ENCODE measurements at regions not wholly inside any gene's neighbourhood (a gene's known extent, or its start where the extent isn't known, plus 50 kb on each side); places are given as distances from the start of the nearest gene placed in this dataset.
"Not testable (repeated sequence)": the region's sequence is repeated elsewhere in the genome, so short reads cannot be mapped to it uniquely, and the experiment has no call there.

DNA sequence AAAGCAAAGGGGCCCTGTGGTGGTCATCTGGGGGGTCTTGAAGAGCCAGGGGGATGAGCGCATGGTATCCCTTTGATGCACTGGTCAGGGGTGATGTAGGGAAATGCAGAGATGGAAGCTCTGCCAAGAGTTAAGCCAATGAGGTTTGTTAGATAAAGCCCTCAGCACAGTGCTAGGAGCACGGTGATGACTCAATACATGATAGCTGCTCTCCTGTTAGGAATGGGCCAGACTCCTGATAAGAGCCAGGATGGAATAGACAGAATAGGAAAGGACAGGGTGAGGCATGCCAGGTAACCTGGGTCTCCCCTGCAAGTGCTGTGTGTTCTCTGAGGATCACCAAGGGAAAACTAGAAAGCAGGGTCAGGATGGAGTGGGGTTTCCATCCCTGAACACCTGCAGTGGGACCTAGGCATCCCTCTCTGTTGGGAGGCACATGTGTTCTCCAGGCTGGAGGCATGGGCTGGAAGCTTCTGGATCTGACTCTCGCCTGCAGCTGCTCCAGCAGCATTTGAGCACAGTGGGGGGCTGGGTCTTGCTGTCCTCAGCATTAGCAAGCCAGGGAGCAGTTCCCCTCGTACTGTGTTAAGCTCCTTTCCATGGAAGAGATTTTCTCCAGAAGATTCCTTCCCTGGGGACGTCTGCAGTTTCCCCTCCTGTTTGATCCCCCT lies 71.8 kb upstream of the TIAM2 start:
- no peak for DNase-seq

DNA sequence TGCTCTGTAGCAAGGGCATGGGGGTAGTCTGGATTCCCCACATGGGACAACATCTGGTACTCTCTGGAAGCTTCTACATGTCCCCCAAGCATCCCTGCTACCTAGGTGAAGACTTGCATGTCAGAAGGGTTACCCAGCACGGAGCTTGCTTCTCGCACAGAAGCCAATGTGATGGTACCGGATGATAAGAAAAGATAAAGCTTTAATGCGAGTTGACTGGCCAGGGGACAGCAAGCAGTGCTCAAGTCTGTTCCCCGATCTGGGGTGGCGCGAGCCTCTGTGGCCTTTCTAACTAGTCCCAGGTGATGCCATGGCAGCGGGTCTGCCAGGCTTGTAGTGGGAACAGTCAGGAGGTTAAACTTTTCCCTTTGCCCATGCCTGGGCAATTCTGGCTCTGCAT lies 70.0 kb upstream of the TIAM2 start:
- DNase-seq = no peak

DNA sequence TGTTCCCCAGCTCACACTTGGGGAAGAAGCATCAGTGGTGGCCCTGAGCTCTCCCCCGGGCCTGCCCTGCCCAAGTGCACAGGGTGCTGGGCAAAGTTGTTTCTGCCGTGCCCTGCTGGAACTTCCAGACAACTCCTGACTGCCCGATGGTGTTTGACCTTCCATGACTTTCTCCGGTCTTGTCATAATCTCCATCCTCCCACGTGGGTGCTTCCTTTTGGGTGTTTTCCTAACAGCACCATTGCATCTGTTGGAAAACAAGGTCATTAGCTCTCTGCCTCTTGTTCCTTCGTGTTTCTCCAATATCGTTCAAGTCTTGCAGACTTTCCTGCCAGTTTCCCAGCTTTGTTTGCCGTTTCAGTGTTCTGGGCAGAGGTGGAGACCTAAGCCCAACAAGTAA lies 68.7 kb upstream of the TIAM2 start:
- DNase-seq = no peak

DNA sequence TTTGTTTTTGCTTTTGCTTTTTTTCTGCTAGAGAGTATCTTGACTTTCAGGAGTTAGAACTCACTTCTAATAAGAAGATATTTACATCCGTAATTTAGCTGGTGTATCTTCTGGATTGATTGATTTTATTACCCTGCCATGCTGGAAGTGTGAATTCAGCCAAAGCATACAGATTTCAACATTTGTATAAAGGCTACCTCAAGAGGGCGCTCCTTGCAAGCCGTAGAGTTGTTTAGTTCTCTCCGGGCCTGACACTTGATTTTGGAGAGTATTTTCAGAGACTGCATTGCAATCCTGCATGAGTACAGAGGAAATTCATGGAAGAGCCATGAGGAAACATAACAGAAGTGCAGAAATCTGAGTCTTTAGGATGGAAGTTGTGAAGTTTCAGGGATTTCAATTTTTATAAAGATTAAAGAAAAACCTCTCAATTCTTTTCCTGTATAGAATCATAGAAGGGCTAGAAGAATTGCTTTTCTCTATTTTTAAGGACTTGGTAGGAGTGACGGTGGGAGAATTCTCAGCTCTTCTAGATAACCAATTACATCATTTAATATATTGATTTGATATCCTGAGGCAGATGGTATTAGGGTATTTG lies 66.7 kb upstream of the TIAM2 start:
- DNase-seq = peak; percentile 63

DNA sequence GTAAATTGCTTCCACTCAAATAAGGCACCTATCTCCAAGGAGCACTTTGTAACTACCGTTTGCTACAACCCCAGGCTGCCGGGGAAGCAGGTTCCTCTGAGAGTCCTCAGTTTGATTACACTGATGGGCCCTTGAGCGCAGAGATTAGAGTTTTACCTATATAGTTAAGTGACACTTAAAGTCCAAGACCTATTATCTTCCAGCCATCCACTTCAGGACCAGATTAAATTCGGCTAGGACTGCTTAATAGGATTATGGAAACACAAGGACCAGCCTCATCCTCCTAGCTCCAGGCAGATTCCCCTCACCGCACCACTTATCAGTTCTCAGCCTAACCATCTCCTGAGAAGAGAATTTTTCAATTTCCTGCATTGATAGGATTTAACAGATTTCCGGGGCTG lies 64.7 kb upstream of the TIAM2 start:
- DNase-seq = no peak

DNA sequence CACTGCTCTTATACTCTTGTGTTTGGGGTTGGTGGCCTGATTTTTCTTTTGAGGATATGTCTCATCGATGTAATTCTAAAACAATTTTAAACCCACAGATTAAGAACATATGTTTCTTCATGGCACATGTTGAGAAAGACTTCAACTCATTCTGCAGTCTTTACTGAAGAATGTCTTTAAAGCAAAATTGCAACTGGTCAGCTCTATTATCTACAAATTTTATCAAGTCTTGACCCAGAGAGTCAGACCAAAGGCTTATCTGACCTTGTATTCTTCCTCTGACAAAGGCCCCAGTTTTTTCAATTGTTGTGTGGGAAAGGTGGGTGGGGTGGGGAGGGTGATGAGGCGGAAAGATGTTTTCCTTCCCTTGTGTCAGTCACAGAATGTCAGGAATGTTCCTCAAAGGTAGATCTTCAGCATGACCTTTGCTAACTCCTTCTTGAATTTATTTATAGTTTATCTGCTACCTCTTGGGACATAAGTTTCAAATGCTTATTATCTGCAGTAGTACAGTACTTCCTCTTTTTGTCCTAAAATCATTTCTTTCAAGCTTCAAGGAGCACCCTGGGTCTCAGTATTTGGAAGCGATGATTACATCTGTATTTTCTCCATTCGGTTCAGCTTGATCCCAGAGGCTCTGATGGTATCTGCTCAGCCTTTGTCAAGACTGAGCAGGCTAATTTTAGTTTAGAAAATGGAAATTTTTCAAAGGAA lies 63.2 kb upstream of the TIAM2 start:
- no peak for DNase-seq

DNA sequence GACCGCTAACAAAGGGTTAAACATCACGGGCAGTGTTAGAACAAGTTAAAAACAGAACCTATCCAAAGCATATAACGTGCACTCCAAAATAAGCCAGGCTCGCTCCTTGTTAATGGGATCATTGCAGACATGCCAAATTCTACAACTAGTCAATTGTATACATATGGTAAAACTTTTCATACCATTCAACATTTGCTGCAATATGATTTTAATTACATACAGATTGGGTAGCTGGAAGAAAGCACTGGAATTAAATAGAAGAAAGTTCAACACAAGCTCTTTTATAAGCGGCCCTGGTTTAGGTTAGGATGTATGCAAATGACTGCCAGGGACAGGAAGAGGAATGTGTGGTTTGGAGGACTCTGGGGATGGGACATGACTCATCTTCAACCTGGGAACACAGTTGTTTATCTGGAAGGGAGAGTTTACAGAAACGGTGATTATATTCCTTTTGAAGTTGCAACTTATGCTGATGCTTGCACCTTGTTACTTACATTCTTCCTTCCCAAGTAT lies 62.5 kb upstream of the TIAM2 start:
- DNase-seq = peak; percentile 68

DNA sequence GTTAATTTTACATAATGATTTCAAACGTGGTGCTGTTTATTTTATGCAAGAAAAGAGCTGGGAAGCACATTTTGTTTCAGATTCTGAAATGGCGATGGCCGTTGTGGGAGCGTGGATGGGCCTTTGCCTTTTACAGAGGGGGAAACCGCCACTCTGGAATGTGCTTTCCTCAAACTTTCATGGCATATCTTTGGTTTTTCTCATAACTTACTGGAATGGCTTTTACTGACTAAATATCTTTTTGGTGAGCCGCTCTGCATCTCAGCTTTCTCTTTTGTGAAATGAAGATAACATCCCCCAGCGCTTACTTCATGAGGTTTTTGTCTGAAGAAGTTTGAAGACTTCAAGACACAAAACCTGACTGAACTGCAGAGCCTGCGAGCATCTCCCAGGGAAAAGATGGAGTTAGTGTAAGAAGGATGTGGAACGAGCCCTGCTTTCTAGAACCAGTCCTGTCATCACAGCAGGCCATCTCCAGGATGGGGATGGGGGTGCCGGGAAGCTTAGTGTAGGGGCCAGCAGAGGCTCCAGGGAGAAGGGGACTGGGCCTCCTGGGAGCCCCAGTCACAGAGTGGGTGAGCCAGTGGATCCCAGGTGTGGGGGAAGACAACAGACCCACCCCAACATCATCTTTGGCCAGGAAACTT lies 61.8 kb upstream of the TIAM2 start:
- DNase-seq = no peak

DNA sequence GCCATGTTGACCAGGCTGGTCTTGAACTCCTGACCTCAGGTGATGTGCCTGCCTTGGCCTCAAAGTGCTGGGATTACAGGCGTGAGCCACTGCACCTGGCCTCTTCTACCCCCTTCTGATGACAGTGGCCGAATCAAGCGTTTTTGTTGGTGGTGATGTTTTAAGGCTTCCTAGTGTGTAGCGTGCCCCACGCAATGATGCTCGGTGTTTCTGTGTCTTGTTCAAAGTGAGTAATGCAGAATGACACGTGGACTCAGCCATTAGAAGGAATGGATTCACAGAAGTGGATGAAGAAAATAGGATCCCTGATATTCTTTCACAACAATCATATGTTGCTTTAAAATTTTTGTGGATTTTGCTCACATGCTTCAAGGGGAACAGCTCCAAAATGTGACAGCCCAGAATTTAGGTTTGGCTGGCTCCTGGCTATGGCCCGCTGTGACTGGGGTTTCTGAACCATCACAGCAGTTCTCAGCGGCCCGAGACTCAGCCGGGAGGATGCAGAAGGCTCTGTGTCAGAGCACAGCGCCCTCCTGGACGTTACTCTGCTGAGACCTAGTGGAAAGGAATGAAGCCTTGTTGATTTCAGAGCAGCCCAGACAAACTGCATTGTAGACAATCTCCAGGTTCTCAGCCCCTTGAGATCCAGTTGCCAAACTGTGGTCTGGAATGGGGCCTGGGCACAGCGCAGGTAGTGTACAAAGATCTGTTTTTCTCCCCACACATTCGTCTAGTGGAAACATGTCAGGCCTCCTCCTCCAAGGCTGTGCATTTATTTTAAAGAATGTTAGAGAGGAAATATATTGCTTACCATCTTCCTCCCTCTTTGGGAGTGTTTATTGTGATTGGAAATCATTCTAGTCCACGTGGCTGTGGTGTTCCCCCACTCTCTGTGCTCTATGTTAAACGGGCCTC lies 57.6 kb upstream of the TIAM2 start:
- DNase-seq = peak; percentile 51

DNA sequence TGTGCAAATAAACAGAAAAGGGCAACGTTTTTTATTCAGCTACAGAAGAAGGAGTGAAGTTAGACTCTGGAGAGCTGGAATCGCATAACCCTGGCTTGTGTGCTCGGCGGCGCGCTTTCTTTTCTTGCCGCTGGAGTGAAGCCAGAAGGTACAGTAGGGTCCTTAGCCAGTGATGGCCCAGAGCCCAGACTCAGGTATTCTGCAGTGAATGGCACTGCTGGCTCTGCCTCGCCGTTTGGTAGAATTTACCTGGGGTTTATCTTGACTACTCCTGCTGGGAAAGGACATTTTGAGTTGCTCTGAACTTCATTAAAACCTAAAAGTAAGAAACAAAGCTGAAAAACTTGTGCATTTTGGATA lies 56.9 kb upstream of the TIAM2 start:
- no peak for DNase-seq

DNA sequence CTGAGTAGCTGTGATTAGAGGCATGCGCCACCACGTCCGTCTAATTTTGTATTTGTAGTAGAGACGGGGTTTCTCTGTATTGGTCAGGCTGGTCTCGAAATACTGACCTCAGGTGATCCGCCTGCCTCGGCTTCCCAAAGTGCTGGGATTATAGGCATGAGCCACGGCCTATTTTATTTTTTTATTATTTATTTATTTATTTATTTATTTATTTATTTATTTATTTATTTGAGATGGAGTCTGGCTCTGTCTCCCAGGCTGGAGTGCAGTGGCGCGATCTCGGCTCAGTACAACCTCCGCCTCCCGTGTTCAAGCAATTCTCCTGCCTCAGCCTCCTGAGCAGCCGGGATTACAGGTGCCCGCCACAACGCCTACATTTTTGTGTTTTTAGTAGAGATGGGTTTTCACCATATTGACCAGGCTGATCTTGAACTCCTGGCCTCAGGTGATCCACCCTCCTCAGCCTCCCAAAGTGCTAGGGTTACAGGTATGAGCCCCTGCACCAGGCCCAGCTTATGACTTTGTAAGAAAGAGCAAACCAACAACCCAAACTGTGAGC lies 56.3 kb upstream of the TIAM2 start:
- not testable (repeated sequence) for DNase-seq

DNA sequence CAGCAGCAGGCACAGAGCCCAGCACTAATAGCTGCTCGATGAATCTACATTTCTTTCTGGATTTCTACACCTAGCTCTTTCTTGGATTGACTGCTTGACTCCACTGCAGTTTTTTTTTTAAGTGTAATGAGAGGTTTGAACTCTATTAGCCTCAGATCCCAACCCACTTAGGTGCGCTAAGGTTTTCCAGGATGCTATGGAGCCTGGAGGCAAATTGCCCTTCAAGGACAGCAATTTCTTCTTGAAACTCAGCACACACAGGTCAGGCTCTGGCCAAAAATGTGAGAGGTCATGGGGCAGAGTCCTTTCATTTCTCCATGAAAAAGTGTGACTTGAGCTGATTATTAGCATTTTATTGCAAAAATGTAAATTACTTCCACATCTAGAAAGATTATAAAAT lies 52.3 kb upstream of the TIAM2 start:
- no peak for DNase-seq

DNA sequence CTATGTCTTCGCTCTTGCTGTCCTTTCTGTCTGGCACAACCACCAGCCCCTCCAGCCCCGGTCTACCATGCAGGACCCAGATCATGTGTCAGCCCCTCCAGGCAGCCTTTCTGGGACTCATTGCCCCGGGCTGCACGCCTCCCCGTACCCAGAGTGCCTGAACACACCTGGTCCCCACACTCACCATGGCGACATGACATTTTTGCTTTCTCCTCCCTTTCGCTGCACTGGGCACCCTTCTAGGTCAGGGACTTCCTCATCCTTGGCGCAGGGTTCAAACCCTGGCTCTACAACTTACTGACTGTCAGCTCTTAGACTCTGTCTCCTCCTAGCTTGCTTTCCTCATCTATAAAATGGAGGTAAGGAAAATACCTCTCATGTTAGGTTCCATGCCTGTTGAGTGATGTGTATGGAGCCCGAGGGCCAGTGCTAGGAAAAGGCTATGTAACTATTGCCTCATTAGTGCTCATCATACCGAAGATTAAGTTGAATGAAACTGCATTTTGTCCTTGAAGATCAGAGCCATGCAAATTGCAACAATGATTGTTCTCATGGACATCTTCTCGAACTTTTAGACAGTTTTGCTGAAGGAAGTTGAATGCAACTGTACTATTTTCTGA lies 49.7 kb upstream of the TIAM2 start:
- no peak for DNase-seq

Measured in right forelimb (tissue), 1 donor.